Parathyroid adenoma (tissue), 2 donors: ENCODE measurements at regions not wholly inside any gene's neighbourhood (a gene's known extent, or its start where the extent isn't known, plus 50 kb on each side); places are given as distances from the start of the nearest gene placed in this dataset.

ENCODE experiments used
- H2AFZ ChIP-seq: fragments of 300-600 bp; sonication (generic); one replicate; pipeline ENCODE4 v1.7.0; 2017; ENCODE audit warnings: antibody characterized with exemption, mild to moderate bottlenecking
- H3K27ac ChIP-seq: fragments of 300-600 bp; sonication (generic); one replicate; pipeline ENCODE4 v1.7.0; 2017
- H3K27me3 ChIP-seq: fragments of 300-600 bp; sonication (generic); one replicate; pipeline ENCODE4 v1.7.0; 2017; ENCODE audit warnings: low read length; ENCODE audit not compliant: control insufficient read depth, insufficient read depth
- H3K36me3 ChIP-seq: fragments of 300-600 bp; sonication (generic); one replicate; pipeline ENCODE4 v1.7.0; 2017; ENCODE audit warnings: low read length; ENCODE audit not compliant: control insufficient read depth, insufficient read depth
- H3K4me1 ChIP-seq: fragments of 300-600 bp; sonication (generic); one replicate; pipeline ENCODE4 v1.7.0; 2017; ENCODE audit warnings: control low read depth
- H3K4me2 ChIP-seq: fragments of 300-600 bp; sonication (generic); one replicate; pipeline ENCODE4 v1.7.0; 2017; ENCODE audit warnings: low read length
- H3K4me3 ChIP-seq: fragments of 300-600 bp; sonication (generic); one replicate; pipeline ENCODE4 v1.7.0; 2017; ENCODE audit warnings: low read depth, low read length
- H3K79me2 ChIP-seq: fragments of 300-600 bp; sonication (generic); one replicate; pipeline ENCODE4 v1.7.0; 2017; ENCODE audit warnings: control low read depth
- H3K9ac ChIP-seq: fragments of 300-600 bp; sonication (generic); one replicate; pipeline ENCODE4 v1.7.0; 2017; ENCODE audit warnings: mild to moderate bottlenecking
- H3K9me3 ChIP-seq: fragments of 300-600 bp; sonication (generic); one replicate; pipeline ENCODE4 v1.7.0; 2017; ENCODE audit warnings: low read length; ENCODE audit not compliant: control insufficient read depth
- TF ChIP-seq, protein P1 (sequence below): fragments of 300-600 bp; sonication (generic); IDR thresholded peaks from one replicate; pipeline ENCODE4 v1.7.0; 2017; ENCODE audit warnings: antibody characterized with exemption, mild to moderate bottlenecking
- donor health status: primary hyperparathyroidism.

DNA sequence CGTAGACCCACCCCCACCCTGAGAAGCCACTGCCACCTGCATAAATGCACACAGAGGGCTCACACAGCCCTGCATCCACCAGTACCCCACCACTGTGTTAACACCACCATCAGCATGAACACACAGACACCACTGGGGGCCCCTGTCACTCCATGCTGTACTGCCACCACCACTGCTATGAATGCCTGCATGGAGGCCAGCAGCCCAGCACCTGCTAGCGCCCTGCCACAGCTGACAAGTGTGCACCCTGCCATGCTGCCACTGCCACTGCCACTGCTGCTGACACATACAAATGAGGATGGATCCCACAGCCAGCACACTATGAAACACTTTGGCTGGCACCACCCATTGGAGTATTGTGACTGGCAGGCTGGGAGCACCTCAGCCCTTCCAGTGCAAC is 361.0 kb downstream of the TAFA4 start:
- TF ChIP-seq, protein P1, sequence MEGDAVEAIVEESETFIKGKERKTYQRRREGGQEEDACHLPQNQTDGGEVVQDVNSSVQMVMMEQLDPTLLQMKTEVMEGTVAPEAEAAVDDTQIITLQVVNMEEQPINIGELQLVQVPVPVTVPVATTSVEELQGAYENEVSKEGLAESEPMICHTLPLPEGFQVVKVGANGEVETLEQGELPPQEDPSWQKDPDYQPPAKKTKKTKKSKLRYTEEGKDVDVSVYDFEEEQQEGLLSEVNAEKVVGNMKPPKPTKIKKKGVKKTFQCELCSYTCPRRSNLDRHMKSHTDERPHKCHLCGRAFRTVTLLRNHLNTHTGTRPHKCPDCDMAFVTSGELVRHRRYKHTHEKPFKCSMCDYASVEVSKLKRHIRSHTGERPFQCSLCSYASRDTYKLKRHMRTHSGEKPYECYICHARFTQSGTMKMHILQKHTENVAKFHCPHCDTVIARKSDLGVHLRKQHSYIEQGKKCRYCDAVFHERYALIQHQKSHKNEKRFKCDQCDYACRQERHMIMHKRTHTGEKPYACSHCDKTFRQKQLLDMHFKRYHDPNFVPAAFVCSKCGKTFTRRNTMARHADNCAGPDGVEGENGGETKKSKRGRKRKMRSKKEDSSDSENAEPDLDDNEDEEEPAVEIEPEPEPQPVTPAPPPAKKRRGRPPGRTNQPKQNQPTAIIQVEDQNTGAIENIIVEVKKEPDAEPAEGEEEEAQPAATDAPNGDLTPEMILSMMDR: no peak
- Histone ChIP-seq H3K4me3 (no peak overlapping the region), H3K27me3 (no peaks in the 10 kb centered on the region), H3K9me3 (no peaks in the 10 kb centered on the region), H3K79me2 (no peaks in the 10 kb centered on the region), H3K36me3 (no peaks in the 10 kb centered on the region), H3K27ac (no peak overlapping the region), H3K9ac (no peak overlapping the region), H3K4me2 (no peak overlapping the region), H2AFZ (no peak overlapping the region), H3K4me1 (no peaks in the 10 kb centered on the region)

DNA sequence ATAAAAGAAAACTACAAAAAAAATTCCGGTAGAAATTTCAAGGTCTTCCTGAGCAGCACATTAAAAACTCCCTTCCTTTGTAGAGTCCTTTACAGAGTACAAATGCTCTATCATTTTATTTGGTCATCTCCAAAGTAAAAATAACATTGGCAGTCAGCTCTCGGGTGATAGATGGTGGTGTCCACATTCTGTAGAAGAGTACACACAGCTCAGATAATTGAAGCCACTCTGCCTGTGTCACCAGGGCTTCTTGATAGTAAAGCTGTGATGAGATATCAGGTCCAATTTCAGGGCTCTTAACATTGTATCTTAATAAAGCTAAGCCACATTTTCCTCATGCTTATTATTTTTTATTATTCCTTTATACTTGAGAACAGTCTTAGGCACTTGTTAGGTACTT is 371.6 kb downstream of the TAFA4 start:
- TF ChIP-seq, protein P1: no peak
- H3K36me3 ChIP-seq: no peaks in the 10 kb centered on the region
- no peaks in the 10 kb centered on the region for H3K4me1 ChIP-seq
- no peaks in the 10 kb centered on the region for H3K9me3 ChIP-seq
- H3K27me3 ChIP-seq: no peaks in the 10 kb centered on the region
- no peak overlapping the region for H3K27ac ChIP-seq
- no peak overlapping the region for H2AFZ ChIP-seq
- no peak overlapping the region for H3K4me3 ChIP-seq
- no peak overlapping the region for H3K9ac ChIP-seq
- no peaks in the 10 kb centered on the region for H3K79me2 ChIP-seq
- no peak overlapping the region for H3K4me2 ChIP-seq

DNA sequence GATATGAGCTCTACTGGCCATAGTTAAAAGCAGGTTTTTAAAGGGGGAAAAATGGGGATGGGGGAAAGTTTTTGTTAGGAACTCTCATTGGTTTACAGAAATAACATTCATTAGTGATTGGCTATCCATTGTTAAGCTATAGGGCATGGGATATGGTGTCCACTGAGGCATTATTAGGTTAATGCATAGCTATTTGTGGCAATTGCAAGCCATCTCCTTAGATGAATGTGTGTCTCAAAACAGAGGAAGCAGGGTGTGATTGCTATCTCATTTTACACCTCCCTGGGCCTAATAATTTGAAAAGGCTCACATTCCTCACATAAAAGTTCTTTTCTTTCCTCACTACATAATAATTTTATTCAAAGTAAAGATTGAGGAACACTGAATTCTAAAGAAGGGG is 396.6 kb downstream of the TAFA4 start:
- TF ChIP-seq, protein P1: no peak
- no peak overlapping the region for H3K4me2 ChIP-seq
- no peaks in the 10 kb centered on the region for H3K27me3 ChIP-seq
- no peaks in the 10 kb centered on the region for H3K9me3 ChIP-seq
- no peak overlapping the region for H3K27ac ChIP-seq
- no peak overlapping the region for H2AFZ ChIP-seq
- no peaks in the 10 kb centered on the region for H3K79me2 ChIP-seq
- no peak overlapping the region for H3K9ac ChIP-seq
- no peak overlapping the region for H3K4me3 ChIP-seq
- no peaks in the 10 kb centered on the region for H3K36me3 ChIP-seq
- no peaks in the 10 kb centered on the region for H3K4me1 ChIP-seq

DNA sequence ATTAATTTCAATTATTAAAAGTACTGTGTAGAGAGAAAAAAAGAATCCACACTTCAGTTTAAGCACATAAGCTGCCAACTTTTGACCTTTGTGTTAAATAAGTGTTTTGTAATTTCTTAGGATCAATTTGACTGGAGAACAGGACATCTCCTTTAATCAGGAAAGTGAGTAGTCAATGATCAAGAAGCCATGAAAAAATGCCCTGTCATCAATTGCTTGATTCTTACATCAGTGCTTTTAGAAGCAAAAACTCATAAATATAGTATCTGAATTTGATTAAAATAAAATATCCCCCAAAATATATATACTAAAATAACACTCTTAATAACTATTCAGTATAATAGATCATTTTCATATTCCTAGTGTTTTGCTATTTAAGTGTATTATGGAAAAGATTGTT is 409.0 kb downstream of the TAFA4 start:
- H3K4me1 ChIP-seq: no peaks in the 10 kb centered on the region
- H3K9me3 ChIP-seq: no peaks in the 10 kb centered on the region
- no peak overlapping the region for H2AFZ ChIP-seq
- no peaks in the 10 kb centered on the region for H3K79me2 ChIP-seq
- no peak overlapping the region for H3K27ac ChIP-seq
- TF ChIP-seq, protein P1: no peak
- H3K27me3 ChIP-seq: no peaks in the 10 kb centered on the region
- H3K4me2 ChIP-seq: no peak overlapping the region
- H3K36me3 ChIP-seq: no peaks in the 10 kb centered on the region
- no peak overlapping the region for H3K9ac ChIP-seq
- no peak overlapping the region for H3K4me3 ChIP-seq

DNA sequence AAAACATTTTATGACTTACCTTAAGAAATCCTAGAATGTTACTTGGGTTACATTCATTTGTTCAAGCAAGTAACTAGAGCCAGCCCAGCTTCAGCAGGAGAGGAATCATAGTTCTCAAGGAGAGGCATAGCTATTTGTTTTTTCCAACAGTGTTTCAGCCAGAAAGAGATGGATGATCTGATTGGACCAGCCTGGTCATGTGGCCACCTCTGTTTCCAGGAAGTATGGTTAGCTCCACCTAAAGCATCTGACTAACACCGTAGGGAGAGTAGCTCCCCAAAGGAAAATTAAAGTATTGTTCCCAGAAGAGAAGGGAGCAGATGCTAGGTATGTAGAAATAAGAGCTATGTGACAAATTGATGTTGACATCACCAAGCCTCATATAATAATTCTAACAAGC is 417.1 kb downstream of the TAFA4 start:
- TF ChIP-seq, protein P1: no peak
- Histone ChIP-seq H3K4me1 (no peaks in the 10 kb centered on the region), H3K9ac (no peak overlapping the region), H3K4me3 (no peak overlapping the region), H2AFZ (no peak overlapping the region), H3K36me3 (no peaks in the 10 kb centered on the region), H3K27me3 (no peaks in the 10 kb centered on the region), H3K4me2 (no peak overlapping the region), H3K9me3 (no peaks in the 10 kb centered on the region), H3K27ac (no peak overlapping the region), H3K79me2 (no peaks in the 10 kb centered on the region)
